ENCODE measurements at regions not wholly inside any gene's neighbourhood (a gene's known extent, or its start where the extent isn't known, plus 50 kb on each side); places are given as distances from the start of the nearest gene placed in this dataset.

- DNase-seq (ENCODE audit: extremely low read depth, low read depth): no peak
Observed at GRCh38 chr4:181905708-181906107, 337.5 kb upstream of the TENM3 start.

GRCh38 chr4:181908168-181908567 is 335.0 kb upstream of the TENM3 start:
- no peak for DNase-seq (ENCODE audit: extremely low read depth, low read depth)
- TF ChIP-seq, protein P1, sequence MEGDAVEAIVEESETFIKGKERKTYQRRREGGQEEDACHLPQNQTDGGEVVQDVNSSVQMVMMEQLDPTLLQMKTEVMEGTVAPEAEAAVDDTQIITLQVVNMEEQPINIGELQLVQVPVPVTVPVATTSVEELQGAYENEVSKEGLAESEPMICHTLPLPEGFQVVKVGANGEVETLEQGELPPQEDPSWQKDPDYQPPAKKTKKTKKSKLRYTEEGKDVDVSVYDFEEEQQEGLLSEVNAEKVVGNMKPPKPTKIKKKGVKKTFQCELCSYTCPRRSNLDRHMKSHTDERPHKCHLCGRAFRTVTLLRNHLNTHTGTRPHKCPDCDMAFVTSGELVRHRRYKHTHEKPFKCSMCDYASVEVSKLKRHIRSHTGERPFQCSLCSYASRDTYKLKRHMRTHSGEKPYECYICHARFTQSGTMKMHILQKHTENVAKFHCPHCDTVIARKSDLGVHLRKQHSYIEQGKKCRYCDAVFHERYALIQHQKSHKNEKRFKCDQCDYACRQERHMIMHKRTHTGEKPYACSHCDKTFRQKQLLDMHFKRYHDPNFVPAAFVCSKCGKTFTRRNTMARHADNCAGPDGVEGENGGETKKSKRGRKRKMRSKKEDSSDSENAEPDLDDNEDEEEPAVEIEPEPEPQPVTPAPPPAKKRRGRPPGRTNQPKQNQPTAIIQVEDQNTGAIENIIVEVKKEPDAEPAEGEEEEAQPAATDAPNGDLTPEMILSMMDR (IDR thresholded peaks at IDR 0.05; ENCODE audit: low read depth, low read length): no peak

More at GRCh38 chr4:181905708-181906107, 337.5 kb upstream of the TENM3 start:
- TF ChIP-seq, protein P1 (IDR thresholded peaks at IDR 0.05; ENCODE audit: low read depth, low read length): no peak

GRCh38 chr4:181909368-181909767 is 333.8 kb upstream of the TENM3 start:
- DNase-seq (ENCODE audit: extremely low read depth, low read depth): no peak
- TF ChIP-seq, protein P1 (IDR thresholded peaks at IDR 0.05; ENCODE audit: low read depth, low read length): no peak

GRCh38 chr4:181911420-181911819 is 331.8 kb upstream of the TENM3 start:
- TF ChIP-seq, protein P1 (IDR thresholded peaks at IDR 0.05; ENCODE audit: low read depth, low read length): no peak
- DNase-seq (ENCODE audit: extremely low read depth, low read depth): no peak

GRCh38 chr4:181933471-181933870 is 309.7 kb upstream of the TENM3 start:
- no peak for DNase-seq (ENCODE audit: extremely low read depth, low read depth)
- TF ChIP-seq, protein P1 (IDR thresholded peaks at IDR 0.05; ENCODE audit: low read depth, low read length): no peak

GRCh38 chr4:181938631-181939030 is 304.6 kb upstream of the TENM3 start:
- TF ChIP-seq, protein P1 (IDR thresholded peaks at IDR 0.05; ENCODE audit: low read depth, low read length): no peak
- DNase-seq (ENCODE audit: extremely low read depth, low read depth): no peak

- TF ChIP-seq, protein P1 (IDR thresholded peaks at IDR 0.05; ENCODE audit: low read depth, low read length): no peak
- no peak for DNase-seq (ENCODE audit: extremely low read depth, low read depth)
Observed at GRCh38 chr4:181939199-181939945, 303.8 kb upstream of the TENM3 start.
